NCI-H2029 (cell line): ENCODE measurements at regions not wholly inside any gene's neighbourhood (a gene's known extent, or its start where the extent isn't known, plus 50 kb on each side); places are given as distances from the start of the nearest gene placed in this dataset.
"Not testable (repeated sequence)": the region's sequence is repeated elsewhere in the genome, so short reads cannot be mapped to it uniquely, and the experiment has no call there.

Source experiments
- DNase-seq: peaks from one replicate; lab custom pipeline; 2025; lab: John Stamatoyannopoulos, UW

GRCh38 chr14:104250175-104250574, 111.8 kb downstream of the KIF26A start:
- DNase-seq = no peak

- DNase-seq = no peak
These were observed 114.1 kb downstream of the KIF26A start for GRCh38 chr14:104252256-104253215.

- DNase-seq = no peak
These were observed 114.9 kb downstream of the KIF26A start for GRCh38 chr14:104253223-104253822.

- no peak for DNase-seq
These were observed 115.5 kb downstream of the KIF26A start for GRCh38 chr14:104253901-104254353.

- DNase-seq = no peak
These were observed 116.5 kb downstream of the KIF26A start for GRCh38 chr14:104254735-104255400.

GRCh38 chr14:104256025-104256424, 117.6 kb downstream of the KIF26A start:
- DNase-seq = no peak

GRCh38 chr14:104262515-104263514, 124.4 kb downstream of the KIF26A start:
- DNase-seq = no peak

GRCh38 chr14:104263675-104264358, 125.4 kb downstream of the KIF26A start:
- DNase-seq = no peak

GRCh38 chr14:104264495-104265265, 126.3 kb downstream of the KIF26A start:
- DNase-seq = no peak

- DNase-seq = no peak
These were observed 127.7 kb downstream of the KIF26A start for GRCh38 chr14:104265918-104266630.

- no peak for DNase-seq
These were observed 128.5 kb downstream of the KIF26A start for GRCh38 chr14:104266631-104267575.

- no peak for DNase-seq
These were observed 129.5 kb downstream of the KIF26A start for GRCh38 chr14:104267895-104268294.

- no peak for DNase-seq
These were observed 129.9 kb downstream of the KIF26A start for GRCh38 chr14:104268295-104268694.

- no peak for DNase-seq
These were observed 130.5 kb downstream of the KIF26A start for GRCh38 chr14:104268725-104269436.

- DNase-seq = not testable (repeated sequence)
These were observed 131.3 kb downstream of the KIF26A start for GRCh38 chr14:104269511-104270241.

- DNase-seq = no peak
These were observed 133.0 kb downstream of the KIF26A start for GRCh38 chr14:104271391-104271790.

- no peak for DNase-seq
These were observed 136.4 kb downstream of the KIF26A start for GRCh38 chr14:104274806-104275205.
